ENCODE measurements at regions not wholly inside any gene's neighbourhood (a gene's known extent, or its start where the extent isn't known, plus 50 kb on each side); places are given as distances from the start of the nearest gene placed in this dataset.

- TF ChIP-seq CTCF (conservative IDR thresholded peaks at IDR 0.05; ENCODE audit: low read length) (no peak), EZH2phosphoT487 (IDR thresholded peaks at IDR 0.05; ENCODE audit: borderline replicate concordance) (no peak)
Measured at GRCh38 chr10:69697006-69697405, 67.0 kb downstream of the FAM241B start.
